ENCODE measurements at regions not wholly inside any gene's neighbourhood (a gene's known extent, or its start where the extent isn't known, plus 50 kb on each side); places are given as distances from the start of the nearest gene placed in this dataset.

DNA sequence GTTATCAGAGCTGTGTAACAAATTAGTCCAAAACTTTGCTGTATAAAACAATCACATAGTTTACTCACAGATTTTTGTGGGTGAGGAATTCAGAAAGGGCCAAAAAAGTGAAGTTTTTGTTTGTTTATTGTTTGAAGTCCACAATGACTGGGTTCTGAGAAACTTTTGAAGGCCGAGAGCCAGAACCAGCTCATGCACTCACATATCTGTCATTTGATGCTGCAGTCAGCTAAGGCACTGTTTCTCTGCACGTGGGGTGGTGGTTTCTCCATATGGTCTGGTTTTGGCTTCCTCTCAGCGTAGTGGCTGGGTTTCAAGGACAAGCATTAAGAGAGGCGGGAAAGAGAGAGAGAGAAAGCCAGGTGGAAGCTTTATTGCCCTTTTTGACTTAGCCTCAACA lies 131.8 kb downstream of the TWIST2 start:
- DNase-seq (ENCODE audit: extremely low read depth, low read depth, low spot score): no peak

- DNase-seq (ENCODE audit: extremely low read depth, low read depth, low spot score): no peak
Measured at GRCh38 chr2:238985041-238985729, 137.3 kb downstream of the TWIST2 start.

- DNase-seq (ENCODE audit: extremely low read depth, low read depth, low spot score): no peak
Measured at GRCh38 chr2:238985931-238986446, 138.1 kb downstream of the TWIST2 start.

- no peak for DNase-seq (ENCODE audit: extremely low read depth, low read depth, low spot score)
Measured at GRCh38 chr2:238986491-238987351, 138.8 kb downstream of the TWIST2 start.

DNA sequence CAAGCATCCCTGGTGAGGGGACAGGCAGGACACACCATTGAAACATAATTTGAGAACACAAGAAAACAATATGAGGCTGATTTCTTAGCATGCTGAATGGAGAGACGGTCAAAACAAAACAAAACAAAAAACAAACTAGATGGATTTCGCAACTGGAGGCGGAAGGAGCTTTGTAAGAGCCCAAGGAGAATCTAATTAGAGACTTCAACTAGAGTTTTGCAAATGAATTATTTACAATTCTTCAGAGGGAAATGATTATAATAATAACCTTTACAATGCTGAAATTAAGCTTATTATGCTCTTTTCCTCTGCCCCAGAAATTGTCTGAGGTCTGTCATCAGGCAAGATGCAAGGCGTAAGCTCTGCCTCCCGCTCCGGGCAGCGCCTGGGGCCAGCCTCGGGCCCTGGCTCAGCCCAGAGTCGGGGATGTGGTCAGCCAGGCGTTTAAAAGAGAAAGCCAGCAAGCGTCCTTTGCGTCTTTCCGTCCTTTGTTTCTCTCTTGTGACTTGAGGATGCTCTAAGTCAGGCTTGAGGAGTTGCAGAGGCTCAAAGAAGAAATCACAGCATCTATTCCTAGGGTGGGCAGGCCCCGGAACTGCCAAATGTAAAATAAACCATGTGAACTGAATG lies 139.6 kb downstream of the TWIST2 start:
- DNase-seq (ENCODE audit: extremely low read depth, low read depth, low spot score): no peak

DNA sequence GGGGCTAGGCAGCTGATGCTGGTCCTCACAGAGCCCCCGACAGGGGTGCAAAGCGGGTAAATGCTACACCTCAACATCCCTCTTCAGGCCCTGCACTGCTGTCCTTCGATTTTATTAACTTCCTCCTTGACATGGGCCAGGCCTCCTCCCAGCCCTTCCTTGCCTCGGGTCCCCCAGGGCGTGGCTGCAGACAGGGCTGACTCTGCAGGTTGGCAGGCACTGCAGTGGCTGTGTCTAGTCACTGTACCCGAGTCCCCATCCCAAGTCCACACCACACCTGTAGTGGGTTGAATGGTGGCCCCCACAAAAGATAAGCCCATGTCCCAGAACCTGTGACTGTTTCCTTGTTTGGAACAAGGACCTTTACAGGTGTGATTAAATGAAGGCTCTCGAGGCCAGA lies 140.2 kb downstream of the TWIST2 start:
- DNase-seq (ENCODE audit: extremely low read depth, low read depth, low spot score): no peak

GRCh38 chr2:238988752-238989151 lies 140.9 kb downstream of the TWIST2 start:
- no peak for DNase-seq (ENCODE audit: extremely low read depth, low read depth, low spot score)

DNA sequence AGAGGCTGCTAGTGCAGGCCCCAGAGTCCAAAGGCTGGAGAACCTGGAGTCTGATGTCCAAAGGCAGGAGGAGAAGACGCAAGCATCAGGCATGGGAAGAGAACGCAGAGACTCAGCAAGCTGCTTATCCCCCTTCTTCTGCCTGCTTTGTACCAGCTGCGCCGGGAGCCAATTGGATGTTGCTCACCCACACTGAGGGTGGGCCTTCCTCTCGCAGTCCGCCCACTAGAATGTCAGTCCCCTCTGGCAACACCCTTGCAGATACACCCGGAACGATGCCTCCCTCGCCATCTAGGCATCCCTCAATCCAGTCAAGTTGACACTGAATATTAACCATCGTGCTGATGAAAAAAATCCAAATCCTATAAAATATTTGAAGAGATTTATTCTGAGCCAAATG lies 141.6 kb downstream of the TWIST2 start:
- no peak for DNase-seq (ENCODE audit: extremely low read depth, low read depth, low spot score)

- no peak for DNase-seq (ENCODE audit: extremely low read depth, low read depth, low spot score)
Measured at GRCh38 chr2:238994432-238994831, 146.5 kb downstream of the TWIST2 start.

GRCh38 chr2:238994876-238995275 lies 147.0 kb downstream of the TWIST2 start:
- no peak for DNase-seq (ENCODE audit: extremely low read depth, low read depth, low spot score)

DNA sequence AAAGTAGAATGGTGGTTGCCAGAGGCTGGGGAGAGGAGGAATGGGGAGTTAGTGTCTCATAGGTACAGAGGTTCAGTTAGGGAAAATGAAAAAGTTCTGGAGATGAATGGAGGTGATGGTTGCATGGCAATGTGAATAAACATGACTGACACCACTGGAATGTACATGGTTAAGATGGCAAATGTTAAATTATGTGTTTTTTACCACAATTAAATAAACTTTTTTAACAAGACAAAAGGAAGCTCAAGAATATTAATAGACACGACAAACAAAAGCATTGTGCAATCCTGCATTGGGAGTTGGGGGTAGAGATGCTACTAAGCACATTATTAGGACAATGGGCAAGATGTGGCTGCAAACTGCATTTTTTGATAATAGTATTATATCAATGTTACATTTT lies 147.7 kb downstream of the TWIST2 start:
- no peak for DNase-seq (ENCODE audit: extremely low read depth, low read depth, low spot score)

GRCh38 chr2:238996331-238997136 lies 148.6 kb downstream of the TWIST2 start:
- DNase-seq (ENCODE audit: extremely low read depth, low read depth, low spot score): no peak

DNA sequence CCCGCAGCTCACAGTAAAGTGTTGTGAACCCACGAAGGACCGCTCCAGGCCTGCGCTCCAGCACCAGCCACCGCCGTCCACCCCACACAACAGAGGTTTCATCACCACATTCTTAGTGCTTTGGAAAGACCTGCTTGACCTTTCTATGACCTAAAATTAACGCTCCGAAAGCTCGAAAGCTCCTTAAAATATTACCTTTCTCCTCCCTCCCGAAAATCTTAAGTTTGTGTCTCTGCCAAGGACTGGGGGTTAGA lies 149.2 kb downstream of the TWIST2 start:
- DNase-seq (ENCODE audit: extremely low read depth, low read depth, low spot score): no peak

- no peak for DNase-seq (ENCODE audit: extremely low read depth, low read depth, low spot score)
Measured at GRCh38 chr2:238997684-238998083, 149.8 kb downstream of the TWIST2 start.

Data from glomerular endothelial cell (primary cell).